A172 (cell line): ENCODE measurements at regions not wholly inside any gene's neighbourhood (a gene's known extent, or its start where the extent isn't known, plus 50 kb on each side); places are given as distances from the start of the nearest gene placed in this dataset.
"Not testable (repeated sequence)": the region's sequence is repeated elsewhere in the genome, so short reads cannot be mapped to it uniquely, and the experiment has no call there.

Source experiments
- DNase-seq: peaks from one replicate; pipeline ENCODE4 v3.0.0-alpha.2; 2015; ENCODE audit warnings: low spot score

DNA sequence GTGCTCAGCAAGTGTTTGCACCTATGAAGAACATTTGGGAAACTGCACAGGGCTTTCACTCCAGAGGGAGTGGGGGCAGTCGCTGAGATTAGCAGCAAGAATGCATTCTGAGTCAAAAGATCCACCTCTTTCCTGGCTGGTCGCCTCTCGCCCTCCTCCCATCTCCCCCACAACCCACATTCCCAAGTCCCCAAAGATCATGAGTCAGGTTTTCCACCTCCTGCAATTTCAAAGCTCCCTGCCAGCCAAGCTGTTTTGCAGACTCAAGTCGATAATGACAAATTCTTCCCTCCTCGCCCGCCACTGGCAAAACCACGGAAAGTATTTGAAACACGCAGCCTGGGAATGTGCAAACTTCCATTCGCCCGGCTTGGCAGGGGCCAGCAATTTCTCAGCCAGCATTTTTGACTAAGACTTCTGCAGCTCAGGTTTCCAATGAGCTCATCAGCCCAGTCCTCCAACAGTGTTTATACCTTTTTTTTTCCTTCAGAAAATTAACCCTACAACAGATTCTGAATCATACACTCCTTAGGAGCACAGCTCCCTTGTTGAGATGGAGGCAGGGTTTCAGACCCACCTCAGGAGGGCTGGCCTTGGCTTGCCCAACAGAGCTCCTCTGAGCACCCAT lies 181.4 kb downstream of the SMAD6 start:
- peak; percentile 99 for DNase-seq

DNA sequence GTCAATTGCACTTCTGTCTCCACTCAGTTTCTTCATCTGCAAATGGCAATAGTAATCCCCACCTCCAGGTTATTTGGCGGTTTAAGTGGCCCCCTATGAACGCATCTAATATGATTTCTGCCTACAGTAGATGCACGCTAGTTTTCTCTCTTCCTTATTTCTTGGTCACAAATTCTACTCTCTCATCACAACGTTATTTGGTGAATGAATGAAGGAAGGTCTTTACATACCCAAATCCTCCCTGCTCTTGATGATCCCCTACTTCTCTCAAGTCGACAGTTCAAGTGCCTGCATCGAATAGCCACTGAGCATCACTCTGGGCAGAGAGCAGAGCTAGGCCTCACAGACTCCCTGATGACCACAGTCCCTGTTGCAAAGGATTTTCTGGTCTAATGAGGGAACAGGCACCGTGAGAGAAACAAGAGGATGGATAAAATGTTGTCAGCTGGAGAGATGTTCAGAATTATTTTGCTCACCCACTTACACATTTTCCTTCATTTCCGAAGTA lies 181.2 kb upstream of the SMAD3 start:
- no peak for DNase-seq

DNA sequence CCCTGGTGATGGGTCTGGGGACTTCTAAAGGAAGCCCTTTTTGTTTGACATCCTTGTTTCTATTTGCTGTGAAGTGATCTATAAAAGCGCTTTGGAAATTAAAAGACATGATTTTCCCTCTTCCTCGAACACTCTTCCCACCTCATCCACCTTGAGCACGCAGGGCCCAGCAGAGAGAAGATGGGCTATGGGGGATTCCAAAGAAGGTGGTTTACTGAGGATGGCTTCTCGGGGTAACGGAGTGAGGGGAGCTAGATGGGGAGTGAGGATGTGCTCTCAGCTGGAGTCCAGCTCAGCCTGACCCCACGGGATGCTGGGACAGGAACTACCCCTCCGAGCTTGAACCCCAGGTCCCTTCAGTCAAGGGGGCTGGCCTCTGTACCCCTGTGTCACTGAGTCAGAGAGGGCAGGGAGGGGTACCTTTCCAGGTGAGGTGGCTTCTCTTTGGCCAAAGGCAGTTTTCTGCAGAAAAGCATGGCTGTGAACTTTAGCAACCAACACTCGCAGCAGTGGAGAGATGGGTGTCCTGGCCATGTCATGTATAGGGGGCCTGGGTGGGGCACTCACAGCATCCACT lies 180.7 kb upstream of the SMAD3 start:
- DNase-seq: no peak

DNA sequence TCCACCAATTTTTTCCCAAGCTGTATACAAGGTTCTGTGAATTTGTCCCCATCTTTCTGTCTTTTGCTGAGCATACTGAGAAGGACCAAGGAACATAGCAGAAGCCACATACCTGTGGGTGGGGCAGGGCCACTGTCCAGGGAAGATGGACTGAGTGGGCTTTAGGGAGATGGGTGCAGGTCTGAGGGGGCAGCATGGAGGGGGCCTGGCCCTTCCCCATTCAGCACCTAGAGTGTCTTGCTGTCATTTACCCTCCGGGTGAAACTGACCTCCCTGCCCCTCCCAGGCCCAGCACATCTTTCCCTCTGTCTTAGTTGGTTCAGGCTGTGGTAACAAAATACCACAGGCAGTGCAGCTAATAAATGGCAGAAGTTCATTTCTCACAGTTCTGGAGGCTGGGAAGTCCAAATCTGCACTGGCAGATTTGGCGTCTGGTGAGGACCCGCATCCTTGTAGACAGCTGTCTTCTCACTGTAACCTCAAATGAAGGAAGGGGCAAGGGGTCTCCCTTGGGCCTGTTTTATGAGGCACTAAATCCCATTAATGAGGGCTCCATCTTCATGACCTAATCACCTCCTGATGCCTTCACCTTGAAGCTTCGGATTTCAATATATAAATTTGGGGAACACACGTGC lies 180.0 kb upstream of the SMAD3 start:
- no peak for DNase-seq

DNA sequence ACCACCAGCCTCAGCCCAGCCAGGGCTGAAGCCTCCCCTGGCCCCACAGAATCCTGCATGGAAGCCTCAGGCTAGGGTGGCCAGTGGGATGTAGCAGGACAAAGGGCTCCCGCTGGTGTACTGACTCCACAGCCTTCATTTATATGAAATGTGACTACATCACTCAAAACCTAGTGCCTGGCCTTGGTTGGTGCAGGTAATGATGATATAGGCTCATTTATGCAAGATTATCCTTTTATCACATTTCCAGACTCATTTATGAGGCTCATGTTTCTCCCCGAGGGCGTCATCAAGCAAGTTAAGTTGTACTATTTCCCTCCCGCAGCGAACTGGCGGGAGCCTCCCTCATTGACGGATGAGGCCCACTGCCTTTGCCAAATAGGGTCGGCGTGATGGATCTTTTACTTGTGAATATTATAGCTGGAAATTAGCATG lies 179.1 kb upstream of the SMAD3 start:
- no peak for DNase-seq

DNA sequence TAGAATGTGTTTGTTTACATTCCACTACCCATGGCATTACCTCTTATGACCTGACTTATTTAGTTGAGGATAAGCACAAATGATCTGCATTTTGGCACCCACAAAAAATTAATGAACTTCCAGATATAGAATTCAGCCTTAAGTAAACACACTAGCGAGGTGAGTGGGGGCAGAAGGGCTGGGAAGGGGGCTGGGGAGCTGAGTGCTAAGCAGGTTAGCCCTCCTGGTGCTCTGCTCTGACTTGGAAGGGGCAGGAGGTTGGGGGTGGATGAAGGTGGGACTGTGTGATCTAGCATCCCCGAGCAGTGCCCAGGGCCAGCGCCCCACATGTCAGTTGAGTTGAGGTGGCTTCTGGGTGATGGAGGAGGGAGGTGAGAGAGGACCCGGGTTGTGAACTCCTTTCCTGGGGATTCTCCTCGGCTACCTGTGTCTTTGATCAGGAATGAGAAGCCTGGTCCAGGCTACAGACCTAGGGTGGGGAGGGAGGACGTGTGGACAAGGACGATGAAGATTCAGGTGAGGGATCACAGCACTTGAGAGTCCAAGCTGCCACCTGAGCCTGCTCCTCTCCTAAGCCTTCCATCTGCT lies 178.6 kb upstream of the SMAD3 start:
- no peak for DNase-seq

DNA sequence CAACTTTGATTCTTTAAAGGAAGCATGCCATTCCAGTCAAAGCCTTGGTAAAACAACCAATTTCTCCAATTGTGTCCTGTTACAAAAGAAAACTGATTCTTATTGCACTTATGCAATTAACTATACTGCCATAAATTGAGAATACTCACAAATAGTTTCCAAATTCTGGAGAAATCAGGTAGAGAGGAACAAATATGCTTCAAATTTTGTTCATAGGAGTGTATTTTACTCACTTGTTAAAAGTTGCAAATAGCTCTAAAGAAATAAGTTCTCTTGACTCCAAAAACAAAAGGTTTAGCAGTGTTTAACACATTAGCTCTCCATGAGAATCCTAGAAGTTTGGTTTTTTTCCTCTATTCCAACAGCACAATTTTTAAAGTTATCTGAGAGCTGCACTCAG lies 176.1 kb upstream of the SMAD3 start:
- not testable (repeated sequence) for DNase-seq

DNA sequence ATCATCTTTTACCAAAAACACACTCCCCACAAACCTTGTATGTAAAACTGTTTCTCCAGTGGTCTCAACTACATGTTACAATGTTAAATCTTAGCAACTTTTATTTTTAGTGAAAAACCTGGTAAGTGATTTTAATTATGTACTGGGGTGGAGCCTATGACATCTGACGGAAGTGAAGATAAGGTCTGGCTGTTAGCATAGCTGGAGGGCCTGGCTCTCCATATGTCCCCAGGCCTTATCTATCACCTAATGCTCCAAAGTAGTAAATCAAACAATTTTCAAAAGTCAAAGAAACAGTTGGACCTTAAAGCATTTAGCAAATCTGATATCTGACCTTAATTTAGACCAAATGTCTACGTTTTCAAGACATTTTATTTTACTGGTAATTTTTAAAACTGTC lies 173.6 kb upstream of the SMAD3 start:
- DNase-seq: no peak

DNA sequence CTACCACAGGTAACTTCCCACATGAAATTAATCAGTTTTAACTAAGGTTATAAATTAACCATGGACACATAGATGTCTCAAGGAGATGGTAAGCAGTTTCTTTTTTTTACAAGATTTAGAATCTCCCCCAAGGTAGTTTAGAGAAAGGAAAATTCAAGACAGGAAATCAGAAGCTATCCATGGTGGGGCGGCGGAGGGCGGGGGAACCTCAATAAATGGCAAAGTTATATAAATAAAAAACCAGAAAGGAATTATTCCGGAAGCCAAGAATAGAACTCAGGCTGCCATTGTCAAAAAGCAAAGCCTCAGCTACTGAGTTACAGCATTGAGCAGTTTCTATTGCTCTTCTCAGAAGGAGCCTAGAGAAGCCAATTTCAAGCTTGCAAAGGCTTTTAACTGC lies 172.1 kb upstream of the SMAD3 start:
- no peak for DNase-seq

DNA sequence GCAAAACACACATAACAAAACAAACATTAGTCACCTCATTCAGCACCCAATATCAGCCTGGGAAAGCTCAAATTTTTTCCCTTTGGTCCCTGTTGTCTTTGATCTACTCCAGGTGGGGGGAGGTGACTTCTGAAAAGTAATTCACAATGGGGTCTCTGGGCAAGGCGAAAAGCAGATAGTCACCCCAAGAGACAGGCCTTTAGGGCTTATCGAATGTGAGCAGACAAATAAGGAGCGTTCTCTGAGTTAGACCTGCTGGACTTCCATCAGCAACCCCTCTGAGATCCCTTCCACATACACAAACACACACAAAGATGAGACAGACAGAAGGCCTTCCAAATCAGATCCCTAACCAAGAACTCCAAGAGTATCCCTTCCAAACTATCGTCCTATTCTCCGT lies 171.0 kb upstream of the SMAD3 start:
- DNase-seq: no peak

DNA sequence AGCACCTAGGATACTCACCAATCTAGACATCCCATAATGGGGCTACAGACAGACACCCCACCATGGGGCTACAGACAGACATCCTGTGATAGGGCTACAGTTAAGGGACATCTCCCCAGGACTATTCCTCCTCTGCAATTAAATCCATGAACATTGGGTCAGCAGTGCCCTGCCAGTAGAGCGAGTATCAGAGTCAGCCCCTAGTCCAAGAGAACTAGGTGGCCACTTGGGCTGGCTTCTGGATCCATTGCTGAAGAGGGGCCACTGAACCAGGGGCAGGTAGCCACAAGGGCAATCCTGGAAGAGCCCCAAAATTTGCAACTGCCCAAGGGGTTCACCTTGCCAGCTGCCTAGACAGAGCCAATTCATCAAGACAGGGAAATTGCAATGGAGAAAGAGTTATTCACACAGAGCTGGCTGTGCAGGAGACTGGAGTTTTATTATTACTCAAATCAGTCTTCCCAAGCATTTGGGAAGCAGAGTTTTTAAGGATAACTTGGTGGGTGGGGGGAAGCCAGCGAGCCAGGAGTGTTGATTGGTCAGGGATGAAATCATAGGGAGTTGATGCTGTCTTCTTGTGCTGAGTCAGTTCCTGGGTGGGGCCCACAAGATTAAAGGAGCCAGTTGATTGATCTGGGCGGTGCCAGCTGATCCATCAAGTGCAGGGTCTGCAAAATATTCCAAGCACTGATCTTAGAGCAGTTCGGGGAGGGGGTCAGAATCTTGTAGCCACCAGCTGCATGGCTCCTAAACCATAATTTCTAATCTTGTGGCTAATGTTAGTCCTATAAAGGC lies 170.2 kb upstream of the SMAD3 start:
- DNase-seq: peak; percentile 78

DNA sequence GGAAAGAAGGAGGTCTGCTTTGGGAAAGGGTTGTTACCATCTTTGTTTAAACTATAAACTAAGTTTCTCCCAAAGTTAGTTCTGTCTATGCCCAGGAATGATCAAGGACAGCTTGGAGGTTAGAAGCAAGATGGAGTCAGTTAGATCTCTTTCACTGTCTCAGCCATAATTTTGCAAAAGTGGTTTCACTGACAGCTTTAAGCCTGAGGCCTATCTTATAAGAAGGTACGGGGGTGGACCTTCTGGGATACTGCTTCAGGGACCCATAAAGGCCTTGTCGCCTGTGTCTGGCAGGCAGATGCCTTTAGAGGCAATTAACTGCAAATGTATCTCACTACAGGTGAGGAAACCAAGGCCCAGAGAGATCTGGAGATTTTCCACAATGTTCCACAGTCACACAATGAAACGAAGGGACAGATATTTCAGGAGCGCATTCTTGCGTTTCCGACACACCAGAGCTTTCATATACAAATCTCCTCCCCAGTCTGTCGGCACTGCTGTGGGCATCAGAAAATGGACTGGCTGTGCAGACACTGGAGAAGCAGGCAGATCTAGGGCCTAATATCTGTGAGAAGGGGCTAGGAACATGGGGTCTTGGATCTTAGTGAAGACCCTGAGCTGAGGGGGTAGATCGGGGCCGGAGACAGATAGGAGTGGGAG lies 169.5 kb upstream of the SMAD3 start:
- DNase-seq: no peak

DNA sequence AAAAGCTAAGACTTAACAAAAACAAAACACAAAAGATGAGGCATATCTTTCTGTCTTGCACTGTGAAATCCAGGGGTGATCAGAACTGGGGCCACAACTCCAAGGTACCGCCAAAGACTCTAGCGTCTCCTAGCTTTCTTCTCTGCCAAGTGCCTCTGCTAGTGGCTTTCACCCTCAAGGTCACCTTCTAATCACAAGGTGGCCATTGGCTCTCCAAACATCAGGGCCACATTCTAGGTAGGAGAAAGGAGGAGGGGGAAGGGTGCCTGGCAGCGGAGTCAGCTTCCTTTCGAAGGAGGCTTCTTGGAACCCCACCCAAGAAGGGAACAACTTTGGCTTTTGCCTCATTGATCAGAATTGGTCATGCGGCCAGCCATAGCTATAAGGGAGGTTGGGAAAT lies 168.8 kb upstream of the SMAD3 start:
- DNase-seq: no peak

DNA sequence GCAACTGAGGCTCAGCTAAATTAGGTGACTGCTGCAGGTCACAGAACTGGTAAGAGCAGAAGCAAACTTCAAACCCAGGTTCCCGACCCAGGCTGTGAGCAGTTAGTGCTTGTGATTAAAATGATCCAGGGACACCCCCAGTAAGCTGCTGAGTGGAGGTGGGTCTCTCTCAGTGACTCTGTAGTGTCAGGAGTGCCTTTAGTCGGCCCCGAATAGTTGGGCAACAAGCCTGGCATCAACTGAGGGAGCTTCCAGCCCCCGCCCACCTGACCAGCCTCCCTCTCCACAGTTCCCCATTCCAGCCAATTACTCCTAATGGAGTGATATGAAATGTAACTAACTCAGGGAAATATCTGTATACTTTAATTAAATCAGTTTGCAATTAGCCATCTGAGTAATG lies 168.0 kb upstream of the SMAD3 start:
- DNase-seq: no peak

DNA sequence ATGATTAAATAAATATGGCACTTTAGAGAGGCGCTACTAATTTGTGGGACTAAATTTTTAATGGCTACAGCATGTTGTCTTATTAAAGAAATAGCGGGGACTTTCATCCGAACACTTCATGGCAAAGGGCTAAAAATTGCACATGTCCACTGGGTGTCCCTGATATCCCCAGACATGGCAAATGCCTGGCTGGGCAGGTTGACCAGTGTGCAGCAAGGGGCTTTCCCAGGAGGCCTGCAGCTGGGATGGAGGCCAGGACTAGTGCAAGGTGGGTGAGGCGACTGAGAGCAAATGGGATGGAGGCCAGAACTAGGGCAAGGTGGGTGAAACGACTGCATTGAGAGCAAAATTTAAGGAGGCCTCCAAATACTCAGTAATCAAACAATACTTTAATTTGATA lies 167.4 kb upstream of the SMAD3 start:
- DNase-seq: no peak

DNA sequence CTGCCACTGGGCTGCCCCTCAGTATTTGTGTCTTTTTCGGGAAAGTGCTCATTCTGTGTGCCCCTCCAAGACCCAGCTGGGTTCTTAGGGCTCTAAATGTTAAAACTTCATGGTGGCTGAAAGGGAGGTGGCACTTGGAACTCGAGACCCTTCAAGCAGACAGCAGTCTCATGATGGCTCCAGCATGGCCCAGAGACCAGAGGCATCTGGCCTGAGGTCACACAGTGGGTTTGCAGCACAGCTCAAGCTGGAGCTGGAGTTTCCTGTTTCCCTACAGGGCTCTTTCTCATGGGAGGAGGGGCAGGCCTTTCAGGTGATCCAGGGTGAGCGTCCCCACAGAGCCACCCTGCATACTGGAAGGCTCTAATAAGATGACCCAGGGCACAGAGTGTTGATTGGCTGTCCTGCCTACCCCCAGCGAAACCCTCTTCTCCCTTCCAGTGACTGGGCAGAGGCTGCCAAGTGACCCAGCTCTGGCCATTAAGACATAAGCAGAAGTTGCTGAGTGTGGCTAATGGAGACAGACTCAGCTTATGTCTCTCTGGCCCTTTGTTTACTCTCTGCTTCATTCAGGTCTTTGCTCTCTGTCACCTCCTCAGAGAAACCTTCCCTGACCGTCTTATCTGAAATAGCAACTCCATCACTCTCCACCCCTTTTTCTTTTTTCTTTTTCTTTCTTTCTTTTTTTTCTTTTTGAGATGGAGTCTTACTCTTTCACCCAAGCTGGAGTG lies 166.6 kb upstream of the SMAD3 start:
- DNase-seq: no peak

DNA sequence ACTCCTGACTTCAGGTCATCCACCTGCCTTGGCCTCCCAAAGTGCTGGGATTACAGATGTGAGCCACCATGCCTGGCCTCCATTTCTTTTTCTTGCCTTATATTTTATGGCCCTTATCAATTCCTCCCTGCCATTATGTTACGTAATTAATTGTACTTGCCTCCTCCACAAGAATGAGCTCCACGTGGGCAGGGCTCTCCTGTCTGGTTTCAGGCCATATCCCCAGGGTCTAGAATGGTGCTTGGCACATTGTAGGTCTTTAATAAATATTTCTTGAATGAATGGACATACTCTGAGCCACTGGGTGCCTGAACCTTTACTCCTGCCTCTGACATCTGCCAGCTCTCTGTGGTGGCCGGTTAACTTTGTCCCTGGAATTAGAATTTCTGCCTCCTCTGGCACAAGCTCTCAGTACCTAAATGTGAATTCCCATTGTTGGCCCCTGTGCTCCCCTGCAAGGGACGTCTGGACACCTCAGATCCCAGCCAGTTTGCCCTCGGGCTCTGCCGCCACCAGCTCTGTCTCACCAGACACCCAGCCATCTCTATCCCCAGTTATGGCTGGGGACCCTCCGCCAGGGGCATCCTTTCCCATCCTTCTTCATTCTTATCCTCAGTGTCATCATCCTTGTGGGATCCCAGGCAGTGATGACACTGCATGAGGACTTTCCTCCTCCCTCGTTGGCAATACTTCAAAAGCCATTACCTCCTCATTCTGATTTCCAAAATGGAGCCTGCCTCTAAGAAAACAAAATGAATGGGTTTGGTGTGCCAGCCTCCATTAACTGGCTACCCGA lies 165.6 kb upstream of the SMAD3 start:
- DNase-seq: peak; percentile 58

DNA sequence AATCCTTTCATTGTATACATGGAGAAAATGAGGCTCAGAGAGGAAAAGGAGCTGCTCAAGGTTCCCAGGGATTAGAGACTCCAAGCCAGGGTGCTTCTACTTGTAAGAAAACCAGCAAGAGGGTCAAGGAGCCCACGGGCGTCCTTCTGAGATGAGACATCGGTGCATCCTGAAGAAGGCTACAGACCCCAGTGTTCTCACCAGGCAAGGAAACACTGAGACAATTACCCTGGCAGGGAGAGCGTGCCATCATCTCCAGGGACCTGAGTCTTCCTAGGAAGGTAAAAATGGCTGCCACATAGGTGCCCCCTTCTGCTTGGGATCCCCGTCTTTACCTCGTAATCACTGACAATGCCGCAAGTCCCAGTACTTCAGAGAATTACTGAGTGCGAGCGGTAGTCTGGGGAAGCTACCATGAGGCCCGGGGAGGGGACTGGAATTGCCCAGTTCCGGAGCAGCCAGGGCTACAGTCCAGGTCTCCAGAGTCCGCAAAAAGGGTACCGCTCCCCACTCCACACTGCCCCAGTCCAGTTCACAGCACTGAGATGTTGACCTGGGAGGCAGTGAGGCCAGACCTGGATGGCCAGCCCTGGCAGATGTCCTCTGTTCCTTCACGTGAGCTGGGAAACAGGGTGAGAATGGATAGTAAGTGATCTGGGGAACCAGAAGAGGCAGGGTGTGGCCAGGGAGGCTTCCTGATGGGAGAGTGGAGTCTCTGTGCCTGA lies 164.7 kb upstream of the SMAD3 start:
- no peak for DNase-seq

DNA sequence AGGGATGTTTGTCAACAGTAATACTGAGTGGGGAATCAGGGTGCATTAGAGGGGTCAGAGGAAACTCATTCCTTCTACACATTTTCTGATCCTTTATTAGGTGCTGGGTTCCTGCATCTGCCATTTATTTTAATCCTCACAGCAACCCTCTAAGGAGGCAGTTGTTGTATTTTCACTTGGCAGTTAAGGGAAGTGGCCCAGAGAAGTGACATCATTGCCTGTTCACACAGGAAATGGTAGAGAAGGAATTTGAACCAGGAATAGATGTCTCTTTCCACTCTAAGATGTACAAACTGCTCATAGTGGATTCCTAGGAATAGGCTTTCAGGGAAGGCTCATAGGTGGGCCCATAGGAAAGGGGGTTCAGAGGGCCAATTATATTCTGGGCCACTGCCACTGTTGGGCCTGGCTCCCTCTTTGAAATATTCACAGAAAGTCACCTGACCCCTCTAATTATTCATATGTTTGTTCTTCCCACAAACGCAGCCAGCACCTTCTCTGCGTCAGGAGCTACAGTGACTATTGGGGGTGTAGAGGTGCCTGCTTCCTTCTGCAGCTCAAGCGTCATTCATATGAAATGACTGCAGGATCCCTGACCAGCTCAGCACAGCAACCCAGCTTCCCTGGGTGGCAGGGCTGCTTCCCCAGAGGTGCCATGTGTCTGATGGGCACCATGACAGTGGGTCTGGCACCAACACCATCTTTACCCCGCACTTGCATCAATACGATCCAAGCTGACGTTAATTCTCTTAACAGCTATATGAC lies 163.9 kb upstream of the SMAD3 start:
- DNase-seq: peak; percentile 56
